ENCODE measurements at regions not wholly inside any gene's neighbourhood (a gene's known extent, or its start where the extent isn't known, plus 50 kb on each side); places are given as distances from the start of the nearest gene placed in this dataset.

- TF ChIP-seq SUZ12 (IDR thresholded peaks at IDR 0.05; ENCODE audit: low read length) (no peak), CBX8 (IDR thresholded peaks at IDR 0.05; ENCODE audit: borderline replicate concordance, low read depth, low read length) (no peak), CBX5 (IDR thresholded peaks at IDR 0.05; ENCODE audit: low read depth, low read length) (no peak)
- TF ChIP-seq, protein P1, sequence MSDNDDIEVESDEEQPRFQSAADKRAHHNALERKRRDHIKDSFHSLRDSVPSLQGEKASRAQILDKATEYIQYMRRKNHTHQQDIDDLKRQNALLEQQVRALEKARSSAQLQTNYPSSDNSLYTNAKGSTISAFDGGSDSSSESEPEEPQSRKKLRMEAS (IDR thresholded peaks at IDR 0.05) = no peak
Observed at GRCh38 chr4:16297003-16297402, 70.7 kb upstream of the TAPT1 start (continued).
